AG20443 (cell line): ENCODE measurements at regions not wholly inside any gene's neighbourhood (a gene's known extent, or its start where the extent isn't known, plus 50 kb on each side); places are given as distances from the start of the nearest gene placed in this dataset.
A peak's percentile ranks its signal among the peaks of the same experiment; 100 is the strongest.
"Not testable (repeated sequence)": the region's sequence is repeated elsewhere in the genome, so short reads cannot be mapped to it uniquely, and the experiment has no call there.

ENCODE experiments used
- DNase-seq: peaks from one replicate; pipeline ENCODE4 v3.0.0; 2012; ENCODE audit warnings: low spot score, mixed read lengths

GRCh38 chr1:30090162-30090820, 633.1 kb downstream of the MATN1 start:
- DNase-seq: no peak

DNA sequence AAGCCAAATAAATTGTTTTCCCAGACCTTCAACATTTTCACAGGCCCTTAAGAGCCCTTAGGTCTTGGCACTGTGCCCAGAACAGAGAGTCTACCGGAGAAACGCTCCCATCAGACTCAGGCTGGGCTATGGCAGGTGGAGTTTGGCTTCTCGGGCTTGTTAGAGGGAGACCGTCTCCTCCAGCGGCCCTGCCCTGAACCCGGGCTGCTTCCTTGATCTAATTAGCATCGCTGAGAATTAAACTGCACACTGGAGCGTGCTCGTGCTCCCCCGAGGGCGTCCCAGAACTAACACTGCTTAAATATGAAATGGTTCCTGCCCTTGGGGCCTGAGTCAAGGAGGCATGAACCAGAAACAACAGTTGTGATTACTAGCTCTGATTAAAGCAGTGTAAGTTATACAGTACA, 634.4 kb downstream of the MATN1 start:
- no peak for DNase-seq

DNA sequence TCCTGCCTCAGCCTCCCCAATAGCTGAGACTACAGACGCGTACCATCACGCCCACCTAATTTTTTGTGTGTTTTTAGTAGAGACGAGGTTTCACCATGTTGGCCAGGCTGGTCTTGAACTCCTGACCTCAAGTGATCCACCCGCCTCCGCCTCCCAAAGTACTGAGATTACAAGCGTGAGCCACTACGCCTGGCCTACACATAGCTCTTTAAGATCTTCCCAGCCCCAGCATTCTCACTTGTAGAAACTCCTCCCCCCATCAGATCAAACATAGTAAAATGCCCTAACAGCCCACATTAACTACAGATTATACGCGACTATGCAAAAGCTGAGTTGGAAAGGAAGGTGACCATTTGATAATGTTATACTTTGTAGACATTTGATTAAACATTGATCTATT, 634.8 kb downstream of the MATN1 start:
- DNase-seq: no peak

- no peak for DNase-seq
These were observed 635.9 kb downstream of the MATN1 start for GRCh38 chr1:30087465-30087864.

DNA sequence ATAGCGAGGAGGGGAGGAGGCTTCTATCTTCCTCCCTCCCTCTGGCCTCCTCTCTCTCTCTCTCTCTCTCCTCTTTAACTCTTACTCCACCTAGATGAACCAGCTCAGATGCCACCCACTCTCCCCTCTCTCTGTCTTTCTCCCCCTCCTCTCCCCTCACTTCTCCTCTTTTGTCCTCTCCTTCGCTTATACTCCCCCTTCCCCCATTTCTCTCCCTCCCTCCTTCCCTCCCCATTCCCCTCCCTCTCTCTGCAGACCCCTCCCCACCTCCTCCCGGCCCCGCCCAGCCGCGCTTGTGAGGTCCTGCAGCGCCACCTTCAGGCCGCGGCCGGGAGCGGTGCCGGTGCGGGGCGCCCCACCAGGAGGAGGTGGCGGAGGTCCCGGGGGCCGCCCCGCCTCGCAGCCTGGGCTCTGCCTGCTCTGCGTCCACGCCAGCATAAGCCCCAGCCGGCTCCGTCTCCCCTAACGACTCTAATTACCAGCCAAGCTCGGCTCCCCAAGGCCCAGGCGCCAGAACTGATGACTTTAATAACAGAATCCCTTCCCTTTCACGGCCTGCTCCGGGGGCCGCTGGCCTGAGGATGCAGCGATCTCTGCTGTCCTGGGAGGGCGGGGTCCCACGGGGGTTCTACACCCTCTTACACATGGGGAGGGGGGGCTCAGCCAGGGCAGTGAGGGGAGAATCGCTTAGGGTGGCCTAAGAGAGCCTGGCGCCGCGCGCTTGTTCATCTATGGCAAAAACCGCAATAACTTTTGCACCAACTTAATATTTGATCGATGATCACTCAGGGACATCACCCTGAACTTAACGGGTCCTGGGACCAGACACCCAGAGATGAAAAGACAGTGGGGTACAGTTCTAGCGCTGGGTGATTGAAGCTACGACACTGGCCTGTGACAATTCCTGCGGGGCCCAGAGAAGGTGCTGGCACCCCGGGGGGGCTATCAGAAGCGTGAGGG, 637.3 kb downstream of the MATN1 start:
- DNase-seq: peak; percentile 75

GRCh38 chr1:30084909-30085571, 638.3 kb downstream of the MATN1 start:
- DNase-seq: no peak

GRCh38 chr1:30083800-30084464, 639.5 kb downstream of the MATN1 start:
- DNase-seq: peak; percentile 72

DNA sequence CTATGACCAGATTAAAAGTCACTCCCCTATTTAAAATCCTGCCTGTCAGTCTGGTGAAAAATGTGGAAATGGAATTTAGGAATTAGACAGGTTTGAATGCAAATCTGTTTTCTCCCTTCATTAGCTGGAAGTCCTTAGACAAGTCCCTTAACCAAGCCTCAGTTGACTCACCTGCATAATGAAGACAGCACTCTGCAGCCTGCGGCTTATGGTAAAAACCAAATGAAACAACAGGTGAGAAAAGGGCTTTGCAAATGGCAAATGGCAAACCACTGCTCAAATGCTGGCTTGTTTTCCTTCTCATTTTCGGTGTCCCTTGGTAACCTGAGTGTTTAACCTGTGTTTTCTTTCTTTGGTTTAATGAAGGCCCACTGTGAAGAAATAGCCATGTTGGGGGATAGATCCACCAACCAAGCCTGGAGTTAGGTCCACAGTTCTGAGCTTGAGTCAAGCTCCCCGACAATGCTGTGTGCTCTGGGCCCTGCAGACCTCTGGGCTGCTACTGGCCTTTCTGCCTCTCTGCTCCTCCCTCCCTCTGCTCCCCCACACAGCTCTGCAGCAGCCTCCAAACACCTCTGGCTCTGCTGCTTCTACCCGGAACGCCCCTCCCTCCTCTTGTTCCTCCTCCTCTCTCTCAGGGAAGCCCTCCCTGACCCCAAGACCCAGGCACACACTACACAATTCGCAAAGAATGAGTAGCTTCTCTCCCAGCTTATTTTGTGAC, 641.8 kb downstream of the MATN1 start:
- DNase-seq: no peak

DNA sequence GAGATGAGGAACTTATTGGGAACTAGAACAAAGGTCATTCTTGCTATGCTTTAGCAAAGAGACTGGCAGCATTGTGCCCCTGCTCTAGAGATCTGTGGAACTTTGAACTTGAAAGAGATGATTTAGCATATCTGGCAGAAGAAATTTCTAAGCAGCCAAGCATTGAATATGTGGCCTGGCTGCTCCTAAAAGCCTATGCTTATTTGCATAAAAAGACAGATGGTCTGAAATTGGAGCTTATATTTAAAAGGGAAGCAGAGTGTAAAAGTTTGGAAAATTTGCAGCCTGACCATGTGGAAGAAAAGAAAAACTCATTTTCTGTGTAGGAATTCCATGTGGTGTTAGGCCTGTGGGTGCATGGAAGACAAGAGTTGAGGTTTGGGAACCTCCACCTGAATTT, 647.5 kb downstream of the MATN1 start:
- DNase-seq: not testable (repeated sequence)

DNA sequence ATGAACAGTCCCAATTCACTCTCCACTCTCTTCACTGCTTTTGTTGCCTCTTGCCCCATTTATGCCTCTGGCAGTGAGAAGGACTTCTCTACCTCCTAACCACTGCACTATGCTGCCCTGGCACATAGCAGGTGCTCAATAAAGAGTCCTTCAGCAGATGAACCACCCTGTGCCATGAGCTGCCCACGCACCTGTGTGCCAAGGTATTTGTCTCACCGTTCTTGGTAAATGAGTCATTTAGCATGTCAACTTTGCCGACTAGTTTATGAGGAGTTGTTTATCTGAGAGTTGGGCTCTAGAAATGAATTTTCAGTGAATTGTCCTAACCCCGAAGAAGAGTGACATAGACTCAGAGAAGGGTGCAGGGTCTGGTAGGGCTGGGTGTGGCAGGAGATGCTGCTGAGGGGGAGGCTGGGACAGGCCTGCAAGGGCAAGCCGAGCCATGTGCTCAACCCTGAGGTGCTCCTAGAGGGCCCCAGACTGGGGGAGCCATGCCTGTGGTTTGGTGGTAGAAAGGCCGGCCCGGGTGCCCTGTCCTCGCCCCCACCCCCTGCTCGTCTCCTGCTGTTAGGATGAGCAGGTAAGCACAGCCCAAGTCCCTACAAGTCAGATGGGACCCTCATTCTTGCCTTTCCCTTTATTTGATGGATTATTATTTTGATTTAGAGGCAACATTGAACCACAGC, 654.5 kb downstream of the MATN1 start:
- no peak for DNase-seq

DNA sequence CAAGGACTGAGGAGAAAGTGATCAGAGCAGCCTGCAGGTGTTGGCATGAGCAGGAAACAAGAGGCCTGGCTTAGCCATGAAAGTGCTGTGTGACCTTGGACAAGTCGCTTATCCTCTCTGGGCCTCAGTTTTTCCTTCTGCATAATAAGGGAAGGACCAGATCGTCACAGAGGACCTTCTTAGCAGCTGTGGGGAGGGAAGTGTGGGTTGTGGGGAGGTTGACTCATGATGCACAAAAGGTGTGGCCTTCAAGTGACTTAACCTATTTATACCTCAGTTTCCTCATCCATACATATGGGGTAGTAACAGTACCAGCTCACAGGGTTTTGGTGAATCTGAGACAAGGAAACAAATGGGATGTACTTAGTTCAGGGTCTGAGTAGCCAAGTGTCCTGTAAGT, 658.8 kb downstream of the MATN1 start:
- DNase-seq: no peak

DNA sequence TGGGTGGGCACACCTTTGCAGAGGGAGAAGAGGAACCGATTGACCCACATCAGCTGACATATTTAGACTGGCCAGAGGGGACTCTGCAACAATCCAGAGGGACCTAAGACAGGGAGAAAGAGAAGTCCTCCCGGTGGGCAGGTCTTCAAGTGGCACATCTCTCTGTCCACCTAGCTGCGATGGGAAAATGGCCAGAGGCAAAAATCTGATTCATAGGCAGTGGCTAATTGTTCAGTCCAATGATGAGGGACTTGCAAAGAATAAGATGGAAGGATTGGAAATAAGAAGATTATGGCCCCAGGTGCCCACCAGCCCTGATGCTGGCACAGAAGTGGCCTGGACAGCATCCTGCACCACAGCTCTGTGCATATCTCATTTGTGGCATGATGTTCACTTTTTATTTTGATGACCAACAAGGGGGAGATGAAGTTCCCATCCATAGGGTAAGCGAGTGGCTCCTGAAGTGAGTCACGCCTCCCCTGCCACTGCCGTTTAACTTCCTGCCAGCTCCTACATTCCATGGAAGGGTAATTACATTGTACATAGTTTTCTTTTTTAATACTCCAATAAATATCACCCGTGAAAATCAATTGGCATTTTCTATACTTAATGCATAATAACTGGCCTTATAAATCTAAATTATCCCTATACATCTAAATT, 659.6 kb downstream of the MATN1 start:
- DNase-seq: no peak

DNA sequence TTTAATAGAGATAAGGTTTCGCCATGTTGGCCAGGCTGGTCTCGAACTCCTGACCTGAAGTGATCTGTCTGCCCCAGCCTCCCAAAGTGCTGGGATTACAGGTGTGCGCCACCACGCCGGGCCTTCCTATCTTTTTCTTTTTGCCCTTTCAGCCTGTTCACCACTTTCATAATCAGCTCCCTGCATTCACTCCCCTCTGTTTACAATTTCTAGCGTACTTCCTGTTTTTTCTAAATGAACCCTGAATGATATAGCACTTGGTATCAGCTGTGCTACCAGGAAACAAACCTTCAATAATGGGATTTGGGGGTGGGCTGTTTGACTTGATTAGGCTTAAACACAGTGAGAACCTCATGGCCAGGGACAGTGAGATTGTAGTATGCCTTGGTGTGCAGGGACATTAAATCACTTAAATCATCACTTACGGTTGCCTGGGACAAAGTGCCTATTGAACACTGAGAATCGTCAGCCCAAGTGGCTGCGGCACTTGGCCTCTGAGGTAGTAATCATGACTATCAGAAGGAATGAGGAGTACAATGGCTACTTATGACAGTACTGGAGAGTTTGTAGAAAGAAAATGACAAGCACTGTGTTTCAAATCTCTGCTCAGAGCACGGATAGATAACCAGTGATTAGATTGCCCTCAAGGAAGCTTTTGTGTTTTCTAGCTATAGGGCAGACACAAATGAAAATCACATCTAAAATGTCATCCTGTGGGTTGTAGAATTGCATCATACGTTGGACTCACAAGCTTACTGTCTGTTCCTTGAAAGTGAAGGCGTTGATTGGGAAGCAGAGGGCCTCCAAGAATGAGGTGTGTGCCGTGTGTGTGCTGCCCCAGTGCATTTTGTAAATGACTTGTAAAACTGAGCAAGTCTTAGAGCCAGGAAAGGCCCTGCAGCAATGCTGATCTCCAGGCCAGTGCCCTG, 661.8 kb downstream of the MATN1 start:
- DNase-seq: no peak

GRCh38 chr1:30060738-30061137, 662.6 kb downstream of the MATN1 start:
- DNase-seq: no peak

GRCh38 chr1:30058970-30059369, 664.4 kb downstream of the MATN1 start:
- DNase-seq: peak; percentile 77

DNA sequence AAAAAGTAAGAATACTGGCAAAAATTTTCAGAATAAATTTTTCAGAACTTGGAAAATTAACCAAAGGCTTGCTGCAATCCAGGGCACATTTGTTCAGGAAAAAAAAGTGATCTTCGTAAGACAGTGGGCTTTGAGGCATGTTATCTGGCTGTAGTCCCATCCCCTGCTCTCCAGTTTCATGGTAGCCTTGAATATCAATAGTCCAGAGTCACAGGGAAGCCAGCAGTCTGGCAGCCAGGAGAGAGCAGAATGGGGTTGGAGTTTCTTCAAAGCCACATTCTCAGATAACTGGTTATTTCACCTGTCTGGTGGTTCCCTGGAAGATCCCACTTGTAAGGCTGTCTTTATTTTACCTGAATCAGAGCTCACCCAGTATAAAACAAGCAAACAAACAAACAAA, 669.3 kb downstream of the MATN1 start:
- DNase-seq: no peak

GRCh38 chr1:30052178-30052577, 671.2 kb downstream of the MATN1 start:
- no peak for DNase-seq

GRCh38 chr1:30051777-30052176, 671.6 kb downstream of the MATN1 start:
- no peak for DNase-seq

- DNase-seq: no peak
These were observed 673.6 kb downstream of the MATN1 start for GRCh38 chr1:30049748-30050296.
